Esophagus squamous epithelium (tissue), 4 donors: ENCODE measurements at regions not wholly inside any gene's neighbourhood (a gene's known extent, or its start where the extent isn't known, plus 50 kb on each side); places are given as distances from the start of the nearest gene placed in this dataset.

Experiments
- CTCF ChIP-seq, 6 experiments: fragments of 450-650 bp in 4 of 6; fragments of 200-600 bp in 2 of 6; sonication (generic) in 2 of 6; IDR thresholded peaks; one replicate each; pipeline ENCODE4 v1.5.1; 2016 to 2019; ENCODE audit warnings: antibody characterized with exemption in 6 of 6, mild to moderate bottlenecking in 4 of 6, moderate library complexity in 4 of 6
- POLR2A ChIP-seq, 4 donors: fragments of 450-650 bp; IDR thresholded peaks; one replicate each; pipeline ENCODE4 v1.6.1; 2017; ENCODE audit warnings: antibody characterized with exemption in 4 of 4, mild to moderate bottlenecking in 4 of 4, moderate library complexity in 3 of 4

GRCh38 chr3:161838021-161838420, 341.4 kb downstream of the OTOL1 start:
- no peak for TF ChIP-seq POLR2A (IDR thresholded peaks at IDR 0.05)
- no peak for TF ChIP-seq CTCF (IDR thresholded peaks at IDR 0.05)
